Spleen (tissue), 7 donors: ENCODE measurements at regions not wholly inside any gene's neighbourhood (a gene's known extent, or its start where the extent isn't known, plus 50 kb on each side); places are given as distances from the start of the nearest gene placed in this dataset.

Experiments used
- POLR2A ChIP-seq, 3 donors: fragments of 450-650 bp; IDR thresholded peaks; one replicate each; pipeline ENCODE4 v1.5.1; 2017; ENCODE audit warnings: antibody characterized with exemption in 3 of 3, mild to moderate bottlenecking in 1 of 3
- POLR2AphosphoS5 ChIP-seq, 3 donors: sonication (generic); formaldehyde crosslinking; IDR thresholded peaks; one replicate each; pipeline ENCODE4 v1.5.1; 2017; ENCODE audit warnings: antibody characterized with exemption in 3 of 3
- TF ChIP-seq, protein P1 (sequence below), 11 experiments: fragments of 200-600 bp in 7 of 11; fragments of 450-650 bp in 4 of 11; sonication (generic) in 4 of 11; IDR thresholded peaks in 8 of 11; conservative IDR thresholded peaks in 3 of 11; 1 replicate in 7 of 11; 2 replicates in 4 of 11; pipeline versions ENCODE4 v1.4.0 to v1.8.0; 2016 to 2021; ENCODE audit warnings: antibody characterized with exemption in 11 of 11, inconsistent platforms in 4 of 11, mild to moderate bottlenecking in 1 of 11
- donor health status: DM: no; HTN: no; CAD: no; lungs with moderate emphysema.
- donor health status: DM: no; HTN: no; CAD: no.
- donor health status: DM: no; HTN: no; CAD: no.

DNA sequence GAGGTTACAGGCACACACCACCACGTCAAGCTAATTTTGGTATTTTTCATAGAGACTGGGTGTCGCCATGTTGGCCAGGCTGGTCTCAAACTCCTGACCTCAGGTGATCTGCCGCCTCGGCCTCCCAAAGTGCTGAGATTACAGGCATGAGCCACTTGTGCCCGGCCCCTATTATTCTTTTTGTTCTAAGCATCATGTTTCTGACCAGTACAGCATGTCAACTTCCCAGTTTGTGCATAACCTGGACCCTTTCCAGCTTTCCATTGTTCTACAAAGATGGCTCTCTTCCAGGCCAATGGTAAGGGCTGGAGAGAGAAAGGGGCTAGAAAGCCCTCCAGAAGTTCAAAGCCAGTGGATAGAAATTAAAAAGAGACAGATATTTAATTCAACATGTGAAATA lies 91.3 kb upstream of the TNFAIP3 start:
- TF ChIP-seq, protein P1, sequence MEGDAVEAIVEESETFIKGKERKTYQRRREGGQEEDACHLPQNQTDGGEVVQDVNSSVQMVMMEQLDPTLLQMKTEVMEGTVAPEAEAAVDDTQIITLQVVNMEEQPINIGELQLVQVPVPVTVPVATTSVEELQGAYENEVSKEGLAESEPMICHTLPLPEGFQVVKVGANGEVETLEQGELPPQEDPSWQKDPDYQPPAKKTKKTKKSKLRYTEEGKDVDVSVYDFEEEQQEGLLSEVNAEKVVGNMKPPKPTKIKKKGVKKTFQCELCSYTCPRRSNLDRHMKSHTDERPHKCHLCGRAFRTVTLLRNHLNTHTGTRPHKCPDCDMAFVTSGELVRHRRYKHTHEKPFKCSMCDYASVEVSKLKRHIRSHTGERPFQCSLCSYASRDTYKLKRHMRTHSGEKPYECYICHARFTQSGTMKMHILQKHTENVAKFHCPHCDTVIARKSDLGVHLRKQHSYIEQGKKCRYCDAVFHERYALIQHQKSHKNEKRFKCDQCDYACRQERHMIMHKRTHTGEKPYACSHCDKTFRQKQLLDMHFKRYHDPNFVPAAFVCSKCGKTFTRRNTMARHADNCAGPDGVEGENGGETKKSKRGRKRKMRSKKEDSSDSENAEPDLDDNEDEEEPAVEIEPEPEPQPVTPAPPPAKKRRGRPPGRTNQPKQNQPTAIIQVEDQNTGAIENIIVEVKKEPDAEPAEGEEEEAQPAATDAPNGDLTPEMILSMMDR (IDR thresholded peaks at IDR 0.05 in 8 of 11, conservative IDR thresholded peaks at IDR 0.05 in 3 of 11) = no peak
- TF ChIP-seq POLR2AphosphoS5 (IDR thresholded peaks at IDR 0.05) = no peak
- TF ChIP-seq POLR2A (IDR thresholded peaks at IDR 0.05) = no peak
